ENCODE measurements at regions not wholly inside any gene's neighbourhood (a gene's known extent, or its start where the extent isn't known, plus 50 kb on each side); places are given as distances from the start of the nearest gene placed in this dataset.

- H3K27me3 Mint-ChIP-seq (ENCODE audit: low read depth): no peaks in the 10 kb centered on the region
- no peaks in the 10 kb centered on the region for H3K4me1 Mint-ChIP-seq (ENCODE audit: low read depth)
- no peak overlapping the region for H3K4me3 Mint-ChIP-seq
- H3K27ac Mint-ChIP-seq: no peak overlapping the region
- H3K36me3 Mint-ChIP-seq (ENCODE audit: low read depth): no peaks in the 10 kb centered on the region
- no peaks in the 10 kb centered on the region for H3K9me3 Mint-ChIP-seq
These were observed 55.5 kb downstream of the INHBB start for GRCh38 chr2:120401275-120402066.

GRCh38 chr2:120402067-120402433 lies 56.1 kb downstream of the INHBB start:
- Mint-ChIP-seq H3K9me3 (no peaks in the 10 kb centered on the region), H3K27me3 (ENCODE audit: low read depth) (no peaks in the 10 kb centered on the region), H3K4me1 (ENCODE audit: low read depth) (no peaks in the 10 kb centered on the region), H3K36me3 (ENCODE audit: low read depth) (no peaks in the 10 kb centered on the region), H3K27ac (no peak overlapping the region), H3K4me3 (no peak overlapping the region)

GRCh38 chr2:120402508-120402907 lies 56.6 kb downstream of the INHBB start:
- Mint-ChIP-seq H3K36me3 (ENCODE audit: low read depth) (no peaks in the 10 kb centered on the region), H3K4me1 (ENCODE audit: low read depth) (no peaks in the 10 kb centered on the region)

GRCh38 chr2:120403261-120403660 lies 57.3 kb downstream of the INHBB start:
- H3K4me3 Mint-ChIP-seq: no peak overlapping the region
- H3K4me1 Mint-ChIP-seq (ENCODE audit: low read depth): no peaks in the 10 kb centered on the region
- H3K27me3 Mint-ChIP-seq (ENCODE audit: low read depth): no peaks in the 10 kb centered on the region
- H3K9me3 Mint-ChIP-seq: no peaks in the 10 kb centered on the region
- no peaks in the 10 kb centered on the region for H3K36me3 Mint-ChIP-seq (ENCODE audit: low read depth)
- H3K27ac Mint-ChIP-seq: no peak overlapping the region

More at GRCh38 chr2:120402508-120402907, 56.6 kb downstream of the INHBB start:
- no peaks in the 10 kb centered on the region for H3K27me3 Mint-ChIP-seq (ENCODE audit: low read depth)
- H3K9me3 Mint-ChIP-seq: no peaks in the 10 kb centered on the region
- H3K4me3 Mint-ChIP-seq: no peak overlapping the region
- H3K27ac Mint-ChIP-seq: no peak overlapping the region

- H3K4me3 Mint-ChIP-seq: no peak overlapping the region
- H3K27ac Mint-ChIP-seq: no peak overlapping the region
- H3K4me1 Mint-ChIP-seq (ENCODE audit: low read depth): no peaks in the 10 kb centered on the region
- H3K9me3 Mint-ChIP-seq: no peaks in the 10 kb centered on the region
- no peaks in the 10 kb centered on the region for H3K27me3 Mint-ChIP-seq (ENCODE audit: low read depth)
- H3K36me3 Mint-ChIP-seq (ENCODE audit: low read depth): no peaks in the 10 kb centered on the region
These were observed 57.7 kb downstream of the INHBB start for GRCh38 chr2:120403676-120404075.

- H3K4me3 Mint-ChIP-seq: no peak overlapping the region
- no peaks in the 10 kb centered on the region for H3K4me1 Mint-ChIP-seq (ENCODE audit: low read depth)
These were observed 58.3 kb downstream of the INHBB start for GRCh38 chr2:120404274-120404673.

GRCh38 chr2:120404941-120405758 lies 59.2 kb downstream of the INHBB start:
- Mint-ChIP-seq H3K27ac (no peak overlapping the region), H3K36me3 (ENCODE audit: low read depth) (no peaks in the 10 kb centered on the region), H3K27me3 (ENCODE audit: low read depth) (no peaks in the 10 kb centered on the region), H3K4me1 (ENCODE audit: low read depth) (no peaks in the 10 kb centered on the region), H3K4me3 (no peak overlapping the region), H3K9me3 (no peaks in the 10 kb centered on the region)

More at GRCh38 chr2:120404274-120404673, 58.3 kb downstream of the INHBB start:
- Mint-ChIP-seq H3K9me3 (no peaks in the 10 kb centered on the region), H3K36me3 (ENCODE audit: low read depth) (no peaks in the 10 kb centered on the region), H3K27ac (no peak overlapping the region), H3K27me3 (ENCODE audit: low read depth) (no peaks in the 10 kb centered on the region)

- Mint-ChIP-seq H3K36me3 (ENCODE audit: low read depth) (no peaks in the 10 kb centered on the region), H3K4me3 (no peak overlapping the region), H3K27me3 (ENCODE audit: low read depth) (peaks cover under 1% of the 10 kb centered on the region), H3K9me3 (no peaks in the 10 kb centered on the region), H3K27ac (no peak overlapping the region), H3K4me1 (ENCODE audit: low read depth) (no peaks in the 10 kb centered on the region)
These were observed 59.8 kb downstream of the INHBB start for GRCh38 chr2:120405759-120406099.

- Mint-ChIP-seq H3K9me3 (no peaks in the 10 kb centered on the region), H3K27ac (no peak overlapping the region), H3K27me3 (ENCODE audit: low read depth) (peaks cover 9% of the 10 kb centered on the region), H3K4me3 (no peak overlapping the region), H3K4me1 (ENCODE audit: low read depth) (no peaks in the 10 kb centered on the region), H3K36me3 (ENCODE audit: low read depth) (no peaks in the 10 kb centered on the region)
These were observed 60.6 kb downstream of the INHBB start for GRCh38 chr2:120406566-120406965.

GRCh38 chr2:120410487-120410886 lies 64.6 kb downstream of the INHBB start:
- no peak overlapping the region for H3K4me3 Mint-ChIP-seq
- H3K36me3 Mint-ChIP-seq (ENCODE audit: low read depth): no peaks in the 10 kb centered on the region
- H3K9me3 Mint-ChIP-seq: no peaks in the 10 kb centered on the region
- H3K4me1 Mint-ChIP-seq (ENCODE audit: low read depth): no peaks in the 10 kb centered on the region
- H3K27ac Mint-ChIP-seq: no peak overlapping the region
- peaks cover 23% of the 10 kb centered on the region for H3K27me3 Mint-ChIP-seq (ENCODE audit: low read depth)

- no peak overlapping the region for H3K4me3 Mint-ChIP-seq
- H3K36me3 Mint-ChIP-seq (ENCODE audit: low read depth): no peaks in the 10 kb centered on the region
- H3K27ac Mint-ChIP-seq: no peak overlapping the region
- peaks cover 23% of the 10 kb centered on the region for H3K27me3 Mint-ChIP-seq (ENCODE audit: low read depth)
- H3K4me1 Mint-ChIP-seq (ENCODE audit: low read depth): no peaks in the 10 kb centered on the region
- H3K9me3 Mint-ChIP-seq: no peaks in the 10 kb centered on the region
These were observed 69.1 kb downstream of the INHBB start for GRCh38 chr2:120415060-120415459.

GRCh38 chr2:120415728-120416509 lies 70.0 kb downstream of the INHBB start:
- Mint-ChIP-seq H3K4me3 (no peak overlapping the region), H3K36me3 (ENCODE audit: low read depth) (no peaks in the 10 kb centered on the region), H3K27ac (no peak overlapping the region), H3K9me3 (no peaks in the 10 kb centered on the region), H3K27me3 (ENCODE audit: low read depth) (peaks cover 21% of the 10 kb centered on the region), H3K4me1 (ENCODE audit: low read depth) (no peaks in the 10 kb centered on the region)

GRCh38 chr2:120418174-120418787 lies 72.3 kb downstream of the INHBB start:
- Mint-ChIP-seq H3K4me1 (ENCODE audit: low read depth) (no peaks in the 10 kb centered on the region), H3K36me3 (ENCODE audit: low read depth) (no peaks in the 10 kb centered on the region), H3K27me3 (ENCODE audit: low read depth) (peaks cover 11% of the 10 kb centered on the region), H3K4me3 (no peak overlapping the region), H3K27ac (no peak overlapping the region), H3K9me3 (no peaks in the 10 kb centered on the region)

GRCh38 chr2:120419073-120419472 lies 73.1 kb downstream of the INHBB start:
- H3K9me3 Mint-ChIP-seq: no peaks in the 10 kb centered on the region
- H3K36me3 Mint-ChIP-seq (ENCODE audit: low read depth): no peaks in the 10 kb centered on the region
- H3K4me3 Mint-ChIP-seq: no peak overlapping the region
- H3K27me3 Mint-ChIP-seq (ENCODE audit: low read depth): peaks cover 18% of the 10 kb centered on the region
- H3K27ac Mint-ChIP-seq: no peak overlapping the region
- H3K4me1 Mint-ChIP-seq (ENCODE audit: low read depth): no peaks in the 10 kb centered on the region
